Stomach (tissue), 4 donors: ENCODE measurements at regions not wholly inside any gene's neighbourhood (a gene's known extent, or its start where the extent isn't known, plus 50 kb on each side); places are given as distances from the start of the nearest gene placed in this dataset.

ENCODE experiments used
- POLR2A ChIP-seq, 4 donors: fragments of 450-650 bp; IDR thresholded peaks; one replicate each; pipeline ENCODE4 v1.6.1; 2016; ENCODE audit warnings: antibody characterized with exemption in 4 of 4, control low read depth in 2 of 4, mild to moderate bottlenecking in 1 of 4, moderate library complexity in 1 of 4
- TF ChIP-seq, protein P1 (sequence below), 7 experiments: fragments of 450-650 bp in 4 of 7; fragments of 200-600 bp in 3 of 7; sonication (generic) in 3 of 7; IDR thresholded peaks; one replicate each; pipeline ENCODE4 v1.5.1; 2016 to 2019; ENCODE audit warnings: antibody characterized with exemption in 7 of 7, control low read depth in 2 of 7, mild to moderate bottlenecking in 1 of 7

DNA sequence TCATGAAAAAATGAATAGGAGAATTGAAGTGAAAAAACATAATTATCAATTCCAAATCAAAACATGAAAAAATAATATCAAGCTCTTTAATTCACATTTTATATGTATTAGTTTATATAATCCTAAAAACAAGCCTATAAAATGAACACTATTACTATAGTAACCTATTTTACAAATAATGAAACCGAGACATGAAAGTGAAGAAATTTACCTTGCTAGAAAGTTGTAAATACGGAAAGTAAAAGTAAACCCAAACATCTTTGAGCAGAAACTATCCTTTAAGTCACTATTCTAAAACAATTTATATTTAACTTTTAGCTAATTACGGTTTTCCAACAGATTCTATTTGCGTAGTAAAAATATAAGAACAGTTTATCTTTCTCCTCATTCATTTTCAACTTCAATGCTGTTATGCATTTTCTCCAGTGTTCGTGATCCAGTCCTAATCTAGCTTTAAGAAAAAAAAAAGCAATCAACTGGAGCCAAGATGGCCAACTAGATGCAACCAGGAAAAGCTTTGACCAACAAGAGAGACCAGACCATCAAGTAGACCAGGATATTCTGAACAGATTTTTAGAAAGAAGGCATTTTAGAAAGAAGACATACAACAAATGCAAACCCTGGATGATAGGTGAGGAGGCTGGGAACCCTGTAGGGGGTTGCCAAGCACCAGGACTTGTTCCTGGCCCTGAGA, 67.0 kb downstream of the DDX53 start:
- TF ChIP-seq, protein P1, sequence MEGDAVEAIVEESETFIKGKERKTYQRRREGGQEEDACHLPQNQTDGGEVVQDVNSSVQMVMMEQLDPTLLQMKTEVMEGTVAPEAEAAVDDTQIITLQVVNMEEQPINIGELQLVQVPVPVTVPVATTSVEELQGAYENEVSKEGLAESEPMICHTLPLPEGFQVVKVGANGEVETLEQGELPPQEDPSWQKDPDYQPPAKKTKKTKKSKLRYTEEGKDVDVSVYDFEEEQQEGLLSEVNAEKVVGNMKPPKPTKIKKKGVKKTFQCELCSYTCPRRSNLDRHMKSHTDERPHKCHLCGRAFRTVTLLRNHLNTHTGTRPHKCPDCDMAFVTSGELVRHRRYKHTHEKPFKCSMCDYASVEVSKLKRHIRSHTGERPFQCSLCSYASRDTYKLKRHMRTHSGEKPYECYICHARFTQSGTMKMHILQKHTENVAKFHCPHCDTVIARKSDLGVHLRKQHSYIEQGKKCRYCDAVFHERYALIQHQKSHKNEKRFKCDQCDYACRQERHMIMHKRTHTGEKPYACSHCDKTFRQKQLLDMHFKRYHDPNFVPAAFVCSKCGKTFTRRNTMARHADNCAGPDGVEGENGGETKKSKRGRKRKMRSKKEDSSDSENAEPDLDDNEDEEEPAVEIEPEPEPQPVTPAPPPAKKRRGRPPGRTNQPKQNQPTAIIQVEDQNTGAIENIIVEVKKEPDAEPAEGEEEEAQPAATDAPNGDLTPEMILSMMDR (IDR thresholded peaks at IDR 0.05): no peak
- no peak for TF ChIP-seq POLR2A (IDR thresholded peaks at IDR 0.05)
